Stimulated activated CD8-positive, alpha-beta memory T cell treated with anti-CD3 and anti-CD28 coated beads, Interleukin-2, amount 100 ng/mL, for 48 hours (primary cell): ENCODE measurements at regions not wholly inside any gene's neighbourhood (a gene's known extent, or its start where the extent isn't known, plus 50 kb on each side); places are given as distances from the start of the nearest gene placed in this dataset.

Experiments
- DNase-seq, 2 donors: peaks; one replicate each; pipeline ENCODE4 v3.0.0-alpha.2; 2020; ENCODE audit warnings: low read depth in 2 of 2

- DNase-seq = no peak
These were observed 936.0 kb upstream of the SLC10A2 start for GRCh38 chr13:104002216-104002615.

- DNase-seq = no peak
These were observed 935.5 kb upstream of the SLC10A2 start for GRCh38 chr13:104001766-104002165.

- no peak for DNase-seq
These were observed 930.5 kb upstream of the SLC10A2 start for GRCh38 chr13:103996733-103997132.

- no peak for DNase-seq
These were observed 917.7 kb upstream of the SLC10A2 start for GRCh38 chr13:103983948-103984347.

- no peak for DNase-seq
These were observed 910.2 kb upstream of the SLC10A2 start for GRCh38 chr13:103976371-103976770.

- DNase-seq = no peak
These were observed 907.5 kb upstream of the SLC10A2 start for GRCh38 chr13:103973740-103974139.

DNA sequence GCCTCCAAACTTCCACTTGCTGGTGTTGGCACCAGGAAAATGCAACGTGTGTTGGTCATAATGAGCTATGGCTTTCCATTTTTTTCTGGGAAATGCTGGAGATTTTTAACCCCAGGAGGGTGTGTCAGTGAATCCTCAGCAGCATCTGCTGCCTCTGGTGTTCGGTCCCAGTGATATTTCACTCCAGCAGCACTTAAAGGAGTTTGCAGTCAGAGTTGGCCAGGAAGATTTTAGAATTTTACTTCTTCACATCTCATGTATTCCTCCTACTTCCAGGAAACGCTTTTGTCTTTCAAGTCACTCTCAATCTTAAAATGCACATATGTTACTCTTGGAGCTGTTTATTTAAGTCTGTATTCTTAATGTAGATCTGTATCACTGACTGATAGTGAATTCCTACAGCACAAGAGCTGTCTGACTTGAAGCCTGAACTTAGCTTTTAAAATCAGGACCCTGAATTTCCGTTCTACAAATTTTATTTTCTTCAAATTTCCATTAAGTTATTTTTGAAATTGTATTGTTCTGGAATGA lies 903.4 kb upstream of the SLC10A2 start:
- no peak for DNase-seq

DNA sequence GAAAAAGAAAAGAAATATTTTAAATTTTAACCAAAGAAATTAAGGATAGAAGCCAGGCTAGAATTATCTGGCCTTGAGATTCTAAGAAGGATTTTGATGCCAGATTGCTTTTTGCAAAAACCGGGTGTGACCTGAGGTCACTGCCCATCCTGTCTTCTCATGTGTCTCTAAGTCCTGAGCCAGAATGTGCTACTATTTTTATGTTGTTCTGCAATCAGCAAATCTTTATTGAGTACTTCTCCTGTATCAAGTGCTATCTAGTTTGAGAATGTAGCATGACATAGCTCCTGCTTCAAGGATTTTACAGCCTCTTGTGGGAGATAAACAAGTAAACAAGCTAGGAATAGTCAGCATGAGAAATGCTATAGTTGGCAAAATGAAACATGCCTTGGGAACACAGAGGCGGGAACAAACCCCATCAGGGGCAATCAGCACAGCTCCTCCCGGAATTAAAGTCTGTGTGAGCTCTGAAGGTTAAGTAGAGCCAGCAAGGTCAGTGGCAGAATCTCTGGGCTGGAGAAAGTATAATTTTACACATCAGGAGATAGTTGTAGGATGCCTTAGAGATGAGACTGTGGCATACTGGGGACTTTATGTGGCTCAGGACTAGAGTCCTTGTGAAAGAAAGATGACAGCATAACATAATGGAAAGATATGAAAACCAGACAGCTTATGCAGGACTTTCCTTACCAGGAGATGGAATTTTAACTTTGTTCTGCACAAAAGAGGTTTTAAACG lies 899.5 kb upstream of the SLC10A2 start:
- no peak for DNase-seq

- no peak for DNase-seq
These were observed 895.6 kb upstream of the SLC10A2 start for GRCh38 chr13:103961784-103962183.

GRCh38 chr13:103961129-103961528 lies 894.9 kb upstream of the SLC10A2 start:
- DNase-seq = no peak

- DNase-seq = no peak
These were observed 893.8 kb upstream of the SLC10A2 start for GRCh38 chr13:103960001-103960400.

- no peak for DNase-seq
These were observed 892.5 kb upstream of the SLC10A2 start for GRCh38 chr13:103958691-103959090.

GRCh38 chr13:103957939-103958338 lies 891.7 kb upstream of the SLC10A2 start:
- no peak for DNase-seq

DNA sequence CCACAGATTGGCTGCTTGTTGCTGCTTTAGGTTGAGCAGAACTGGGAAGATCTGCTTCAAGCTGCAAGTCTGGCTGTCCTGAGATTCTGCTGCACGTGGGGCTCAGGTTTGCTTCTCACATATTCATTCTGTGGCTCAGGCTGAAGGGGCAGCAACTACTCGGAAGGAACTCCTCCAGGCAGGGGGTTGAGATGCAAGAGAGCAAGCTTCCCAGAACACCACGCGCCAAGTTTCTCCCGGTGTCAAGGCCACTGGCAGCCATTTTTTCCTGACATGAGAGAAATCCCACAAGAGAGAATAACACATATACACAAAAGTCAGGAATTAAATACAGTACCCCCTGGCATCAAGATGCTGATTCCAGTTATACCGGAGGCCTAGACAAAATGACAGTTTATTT lies 887.6 kb upstream of the SLC10A2 start:
- no peak for DNase-seq

GRCh38 chr13:103952183-103952582 lies 886.0 kb upstream of the SLC10A2 start:
- DNase-seq = no peak

DNA sequence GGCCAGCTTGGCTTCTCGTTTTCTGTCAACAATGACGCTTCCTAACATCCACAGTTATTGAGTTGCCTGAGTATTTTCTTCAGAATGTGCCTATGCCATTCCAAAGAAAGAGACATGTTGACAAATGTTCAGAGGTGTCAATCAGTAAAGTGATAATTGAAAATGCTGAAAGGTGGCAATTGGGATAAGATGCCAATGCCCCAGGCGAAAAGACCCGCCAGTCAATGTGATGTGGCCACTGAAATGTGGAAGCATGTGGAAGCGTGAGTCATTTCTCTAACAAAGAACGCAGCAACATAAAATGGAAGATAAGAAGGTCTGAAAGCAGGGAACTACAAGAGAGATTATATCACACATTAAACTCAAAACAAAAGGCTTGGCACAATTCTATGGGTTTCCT lies 882.2 kb upstream of the SLC10A2 start:
- no peak for DNase-seq

DNA sequence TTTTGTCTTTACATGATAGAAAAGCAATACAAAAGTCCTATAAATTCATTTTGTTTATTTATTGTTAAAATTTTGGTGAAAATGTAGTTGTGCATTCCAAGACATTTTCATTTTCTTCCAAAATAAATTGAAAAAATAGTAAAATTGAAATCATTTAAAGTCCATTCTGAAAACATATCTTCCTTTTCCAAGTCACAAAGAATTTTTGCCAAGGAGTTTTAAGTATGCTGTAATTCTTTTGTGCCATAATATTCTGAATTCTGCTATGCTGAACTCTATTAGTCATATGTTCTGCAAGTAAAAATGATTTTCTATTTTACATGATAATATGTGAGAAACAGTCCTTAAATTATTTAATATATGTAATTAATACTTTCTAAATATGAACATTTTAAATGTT lies 879.6 kb upstream of the SLC10A2 start:
- DNase-seq = no peak

GRCh38 chr13:103941506-103942140 lies 875.4 kb upstream of the SLC10A2 start:
- DNase-seq = no peak

DNA sequence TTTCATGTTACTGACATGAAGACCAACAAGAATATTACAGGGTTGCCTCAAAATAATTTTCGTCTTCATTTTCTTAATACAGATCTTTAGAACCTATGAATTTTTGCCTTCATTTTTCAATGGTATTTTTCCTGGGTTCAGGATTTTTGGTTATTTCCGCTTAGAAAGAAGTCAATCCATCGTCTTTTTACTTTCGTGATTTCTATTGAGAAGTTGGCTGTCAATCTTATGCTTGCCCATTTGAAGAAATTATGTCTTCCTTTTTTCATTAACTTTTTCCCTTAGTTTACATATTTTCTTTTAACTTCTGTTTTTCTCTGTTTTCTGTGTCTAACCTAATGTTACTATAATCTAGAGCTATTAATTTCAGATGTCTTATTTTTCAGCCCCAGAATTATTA lies 868.9 kb upstream of the SLC10A2 start:
- DNase-seq = no peak

GRCh38 chr13:103931885-103932284 lies 865.7 kb upstream of the SLC10A2 start:
- DNase-seq = no peak

DNA sequence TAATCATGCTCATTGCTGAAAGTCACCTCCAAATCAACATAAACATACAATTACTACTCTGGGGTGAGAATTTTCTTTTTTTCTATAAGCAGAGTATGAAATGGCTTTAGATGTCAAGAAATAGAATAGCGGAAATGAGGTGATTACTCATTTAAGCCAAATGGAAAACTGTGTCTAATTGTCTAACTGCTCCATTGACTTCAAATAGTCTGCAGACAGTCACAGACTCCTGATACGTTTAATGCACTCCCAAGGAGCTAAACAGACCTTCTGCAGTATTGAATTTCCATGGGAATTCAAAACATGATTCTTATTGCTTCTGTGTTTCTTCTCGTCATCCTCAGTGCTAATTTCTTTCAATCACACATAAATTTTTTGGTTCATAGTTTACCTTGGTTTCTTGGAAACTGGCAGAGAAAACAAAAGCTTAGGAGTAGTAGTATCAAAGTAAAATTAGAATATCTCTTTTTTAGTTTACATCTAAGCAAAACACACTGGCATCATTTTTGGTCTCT lies 865.2 kb upstream of the SLC10A2 start:
- no peak for DNase-seq

- no peak for DNase-seq
These were observed 859.9 kb upstream of the SLC10A2 start for GRCh38 chr13:103926118-103926517.

GRCh38 chr13:103908911-103909310 lies 842.7 kb upstream of the SLC10A2 start:
- no peak for DNase-seq
